CD4-positive, alpha-beta memory T cell (primary cell): ENCODE measurements at regions not wholly inside any gene's neighbourhood (a gene's known extent, or its start where the extent isn't known, plus 50 kb on each side); places are given as distances from the start of the nearest gene placed in this dataset.

Experiments
- CTCF ChIA-PET: fragments of 350-600 bp; sonication (Branson Sonifier 250); formaldehyde crosslinking; loops from one replicate; lab custom pipeline; 2021; ENCODE audit warnings: inconsistent platforms; ENCODE audit not compliant: partially characterized antibody; lab: Charles Lee
- POLR2A ChIA-PET: fragments of 350-600 bp; sonication (Branson Sonifier 250); formaldehyde crosslinking; loops from one replicate; lab custom pipeline; 2021; ENCODE audit not compliant: partially characterized antibody; lab: Charles Lee
- DNase-seq, 5 donors: peaks; one replicate each; pipeline versions ENCODE4 v3.0.0 to v3.0.0-alpha.2; 2020 to 2022; ENCODE audit warnings: mixed read lengths in 1 of 5
- H3K27ac ChIP-seq: one replicate; pipeline ENCODE4 v1.7.0; 2013; ENCODE audit warnings: low read depth, low read length
- H3K27me3 ChIP-seq: 2 replicates; pipeline ENCODE4 v1.7.0; 2013; ENCODE audit warnings: mild to moderate bottlenecking, low read length, moderate library complexity; ENCODE audit not compliant: insufficient read depth
- H3K36me3 ChIP-seq: 2 replicates; pipeline ENCODE4 v1.7.0; 2013; ENCODE audit warnings: mild to moderate bottlenecking, low read length, moderate library complexity; ENCODE audit not compliant: insufficient read depth
- H3K4me1 ChIP-seq: 2 replicates; pipeline ENCODE4 v1.7.0; 2013; ENCODE audit warnings: mild to moderate bottlenecking, low read length, moderate library complexity; ENCODE audit not compliant: insufficient read depth
- H3K4me3 ChIP-seq, 2 donors: one replicate each; pipeline ENCODE4 v1.7.0; 2013; ENCODE audit warnings: low read length in 2 of 2, mild to moderate bottlenecking in 1 of 2
- H3K9me3 ChIP-seq, 2 donors: one replicate each; pipeline ENCODE4 v1.7.0; 2013; ENCODE audit warnings: low read length in 2 of 2, control low read depth in 1 of 2; ENCODE audit not compliant: control insufficient read depth in 1 of 2
- H3K27ac Mint-ChIP-seq, 7 donors: one replicate each; pipeline ENCODE4 v1.8.0; 2020 to 2021; ENCODE audit warnings: mixed read lengths in 7 of 7, mild to moderate bottlenecking in 6 of 7, inconsistent platforms in 3 of 7, moderate library complexity in 3 of 7
- H3K27me3 Mint-ChIP-seq, 2 donors: one replicate each; pipeline ENCODE4 v1.8.0; 2020 to 2021; ENCODE audit warnings: mixed read lengths in 2 of 2
- H3K36me3 Mint-ChIP-seq, 2 donors: one replicate each; pipeline ENCODE4 v1.8.0; 2020 to 2021; ENCODE audit warnings: mixed read lengths in 2 of 2, inconsistent platforms in 1 of 2, mild to moderate bottlenecking in 1 of 2
- H3K4me1 Mint-ChIP-seq, 4 donors: one replicate each; pipeline ENCODE4 v1.8.0; 2020 to 2021; ENCODE audit warnings: mixed read lengths in 4 of 4, mild to moderate bottlenecking in 1 of 4
- H3K4me3 Mint-ChIP-seq, 8 donors: one replicate each; pipeline ENCODE4 v1.8.0; 2020 to 2021; ENCODE audit warnings: mixed read lengths in 8 of 8, mild to moderate bottlenecking in 7 of 8, moderate library complexity in 6 of 8, inconsistent platforms in 3 of 8
- H3K9me3 Mint-ChIP-seq, 8 donors: one replicate each; pipeline ENCODE4 v1.8.0; 2020 to 2021; ENCODE audit warnings: mixed read lengths in 8 of 8, mild to moderate bottlenecking in 5 of 8, inconsistent platforms in 3 of 8, moderate library complexity in 1 of 8
- intact Hi-C: fragments of 100-400 bp; cut with micrococcal nuclease; formaldehyde crosslinking; loops from one replicate; pipeline ENCODE4 v1.15.1; 2023

- Histone ChIP-seq H3K4me3 (no peak overlapping the region), H3K27me3 (no peaks in the 10 kb centered on the region), H3K27ac (no peak overlapping the region), H3K4me1 (no peaks in the 10 kb centered on the region), H3K9me3 (no peaks in the 10 kb centered on the region), H3K36me3 (no peaks in the 10 kb centered on the region)
- H3K9me3 Mint-ChIP-seq = peaks cover 0 to 4% (median 0%) of the 10 kb centered on the region in 8 donors
- H3K27me3 Mint-ChIP-seq = no peaks in the 10 kb centered on the region
- ChIA-PET POLR2A (no interaction called here), CTCF (no interaction called here)
- H3K4me1 Mint-ChIP-seq = no peaks in the 10 kb centered on the region
- no peaks in the 10 kb centered on the region for H3K36me3 Mint-ChIP-seq
- no peak overlapping the region for H3K4me3 Mint-ChIP-seq
- DNase-seq = no peak
- no peak overlapping the region for H3K27ac Mint-ChIP-seq
- intact Hi-C loops = no loop called here
Observed at GRCh38 chr2:21294446-21294845, 170.7 kb downstream of the TDRD15 start.

DNA sequence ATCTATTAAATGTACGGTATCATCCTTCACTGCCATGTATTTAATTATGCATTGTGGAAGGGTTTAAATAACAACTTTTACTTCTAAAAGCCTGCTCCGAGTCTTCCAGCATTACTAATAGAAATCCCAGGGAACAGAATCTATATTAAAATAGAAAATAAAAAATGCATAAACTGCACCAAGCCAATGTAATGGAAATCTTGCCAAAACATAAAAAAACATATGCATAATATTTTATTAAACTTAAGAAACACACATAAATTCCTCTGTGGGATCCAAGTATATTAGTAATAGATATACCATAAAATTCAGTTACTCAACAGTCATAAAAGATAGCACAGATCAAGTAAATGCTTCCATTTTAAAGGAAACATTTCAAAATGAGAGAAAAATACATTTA lies 175.6 kb downstream of the TDRD15 start:
- Histone ChIP-seq H3K27ac (no peak overlapping the region), H3K9me3 (no peaks in the 10 kb centered on the region), H3K4me3 (no peak overlapping the region), H3K36me3 (no peaks in the 10 kb centered on the region), H3K4me1 (no peaks in the 10 kb centered on the region), H3K27me3 (no peaks in the 10 kb centered on the region)
- no peak for DNase-seq
- H3K27ac Mint-ChIP-seq = no peak overlapping the region
- intact Hi-C loops = no loop called here
- H3K4me1 Mint-ChIP-seq = no peaks in the 10 kb centered on the region
- H3K9me3 Mint-ChIP-seq = peaks cover 0 to 4% (median 0%) of the 10 kb centered on the region in 8 donors
- no peaks in the 10 kb centered on the region for H3K36me3 Mint-ChIP-seq
- no peak overlapping the region for H3K4me3 Mint-ChIP-seq
- CTCF ChIA-PET = no interaction called here
- POLR2A ChIA-PET = no interaction called here
- no peaks in the 10 kb centered on the region for H3K27me3 Mint-ChIP-seq

DNA sequence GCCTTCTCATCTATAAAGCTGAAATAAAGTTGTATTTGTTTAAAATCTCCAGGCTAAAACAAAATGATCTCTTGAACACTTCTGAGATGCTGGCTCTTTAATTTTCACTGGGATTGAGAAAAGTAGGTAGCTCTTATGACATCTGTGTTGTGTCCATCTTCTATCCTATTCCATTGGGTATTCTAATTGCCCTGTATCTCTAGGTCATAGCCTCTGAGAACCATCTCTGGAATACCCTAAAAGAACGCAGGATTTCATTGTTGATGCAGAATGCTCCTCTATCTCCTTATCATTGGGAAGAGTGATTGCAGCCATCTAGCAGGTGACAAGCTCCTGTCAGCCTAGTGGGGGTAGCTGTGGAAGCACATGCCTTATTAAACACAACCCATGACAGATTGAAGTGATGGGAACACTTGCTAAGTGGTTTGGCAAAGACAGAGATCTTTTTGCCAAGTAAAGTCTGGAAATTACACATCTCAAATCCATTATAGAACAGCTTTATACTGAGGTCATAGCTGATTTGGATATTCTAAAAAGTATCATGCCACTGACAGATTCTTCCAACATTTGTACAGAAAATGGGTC lies 178.2 kb downstream of the TDRD15 start:
- no peaks in the 10 kb centered on the region for H3K4me1 Mint-ChIP-seq
- Histone ChIP-seq H3K9me3 (no peaks in the 10 kb centered on the region), H3K36me3 (no peaks in the 10 kb centered on the region), H3K27ac (no peak overlapping the region), H3K4me3 (no peak overlapping the region), H3K27me3 (no peaks in the 10 kb centered on the region), H3K4me1 (no peaks in the 10 kb centered on the region)
- no peak overlapping the region for H3K4me3 Mint-ChIP-seq
- H3K27me3 Mint-ChIP-seq = no peaks in the 10 kb centered on the region
- no peak overlapping the region for H3K27ac Mint-ChIP-seq
- no peak for DNase-seq
- POLR2A ChIA-PET = no interaction called here
- intact Hi-C loops = no loop called here
- CTCF ChIA-PET = no interaction called here
- H3K36me3 Mint-ChIP-seq = no peaks in the 10 kb centered on the region
- H3K9me3 Mint-ChIP-seq = peaks cover 0 to 4% (median 0%) of the 10 kb centered on the region in 8 donors

GRCh38 chr2:21303876-21304275 lies 180.1 kb downstream of the TDRD15 start:
- Histone ChIP-seq H3K4me3 (no peak overlapping the region), H3K9me3 (no peaks in the 10 kb centered on the region), H3K4me1 (no peaks in the 10 kb centered on the region), H3K27me3 (no peaks in the 10 kb centered on the region), H3K36me3 (no peaks in the 10 kb centered on the region), H3K27ac (no peak overlapping the region)
- ChIA-PET POLR2A (no interaction called here), CTCF (no interaction called here)
- H3K9me3 Mint-ChIP-seq = no peaks in the 10 kb centered on the region
- H3K27me3 Mint-ChIP-seq = no peaks in the 10 kb centered on the region
- DNase-seq = no peak
- H3K4me3 Mint-ChIP-seq = no peak overlapping the region
- no peaks in the 10 kb centered on the region for H3K4me1 Mint-ChIP-seq
- intact Hi-C loops = no loop called here
- no peak overlapping the region for H3K27ac Mint-ChIP-seq
- no peaks in the 10 kb centered on the region for H3K36me3 Mint-ChIP-seq

DNA sequence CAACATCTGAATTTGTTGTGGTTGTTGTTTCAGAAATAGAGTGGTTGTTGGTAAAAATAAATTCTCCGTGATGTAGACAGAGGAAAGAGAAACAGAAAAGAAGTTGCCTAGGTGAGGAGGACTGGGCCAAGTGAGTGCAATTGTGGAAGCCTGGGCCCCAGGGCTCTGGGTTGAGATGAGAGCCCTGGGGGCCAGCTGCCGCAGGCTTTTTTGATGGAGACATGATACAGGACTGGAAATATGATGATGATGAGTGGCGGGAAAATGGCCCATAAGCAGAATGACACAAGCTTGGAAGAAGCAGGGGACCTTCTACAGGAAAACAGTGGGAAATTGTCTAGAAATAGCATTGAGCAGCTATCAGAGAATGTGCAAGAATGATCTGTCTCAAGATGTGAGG lies 181.8 kb downstream of the TDRD15 start:
- no peaks in the 10 kb centered on the region for H3K9me3 ChIP-seq
- ChIA-PET CTCF (no interaction called here), POLR2A (no interaction called here)
- H3K27ac ChIP-seq = no peak overlapping the region
- no peaks in the 10 kb centered on the region for H3K27me3 ChIP-seq
- Mint-ChIP-seq H3K27me3 (no peaks in the 10 kb centered on the region), H3K4me1 (no peaks in the 10 kb centered on the region), H3K4me3 (no peak overlapping the region), H3K36me3 (no peaks in the 10 kb centered on the region), H3K9me3 (no peaks in the 10 kb centered on the region), H3K27ac (no peak overlapping the region)
- H3K36me3 ChIP-seq = no peaks in the 10 kb centered on the region
- intact Hi-C loops = no loop called here
- no peak for DNase-seq
- H3K4me3 ChIP-seq = no peak overlapping the region
- H3K4me1 ChIP-seq = no peaks in the 10 kb centered on the region

DNA sequence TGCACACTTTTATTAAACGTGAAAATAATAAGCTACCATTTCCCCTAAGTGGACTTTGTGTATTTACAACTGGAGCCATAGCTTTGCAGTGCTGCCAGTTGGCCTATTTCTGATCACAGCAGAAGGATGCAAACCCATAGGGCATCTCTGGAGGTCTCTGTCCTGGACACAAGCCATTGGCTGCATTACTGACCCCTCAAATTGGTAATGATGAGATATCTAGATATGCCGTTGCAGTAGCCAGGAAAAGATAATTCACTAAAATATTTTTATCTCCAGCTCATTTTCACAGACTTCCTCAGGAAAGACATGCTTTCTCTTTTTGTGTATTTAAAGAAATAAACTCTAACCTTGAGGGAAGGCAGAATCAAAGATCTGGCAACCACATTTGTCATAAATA lies 182.5 kb downstream of the TDRD15 start:
- POLR2A ChIA-PET = no interaction called here
- no peaks in the 10 kb centered on the region for H3K27me3 Mint-ChIP-seq
- no peak overlapping the region for H3K4me3 ChIP-seq

DNA sequence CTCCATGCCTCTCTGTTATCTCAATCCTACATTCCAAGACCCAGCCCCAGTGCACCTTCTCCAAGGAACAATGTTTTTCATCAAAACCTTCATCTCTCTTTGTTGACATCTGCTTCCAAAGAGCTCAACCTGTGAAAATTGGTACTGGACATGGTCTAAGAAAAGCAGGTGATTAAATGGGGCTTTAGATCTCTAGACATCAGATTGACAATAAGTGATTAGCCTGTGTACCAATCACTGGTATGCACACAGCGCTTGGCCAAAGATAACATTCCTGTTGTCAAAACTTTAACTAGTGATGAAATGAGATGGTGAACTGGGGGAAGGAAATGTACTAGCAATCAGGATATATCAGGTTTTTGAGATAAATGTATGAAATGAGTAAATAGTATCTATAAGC lies 183.3 kb downstream of the TDRD15 start:
- no peak overlapping the region for H3K4me3 Mint-ChIP-seq
- POLR2A ChIA-PET = no interaction called here
- CTCF ChIA-PET = interaction anchor here (1.9 kb wide), 1 partner anchor 11 kb away, joined by 5 read pairs; no protein-coding TSS in a partner anchor
- Histone ChIP-seq H3K27ac (no peak overlapping the region), H3K9me3 (no peaks in the 10 kb centered on the region), H3K27me3 (no peaks in the 10 kb centered on the region), H3K4me1 (no peaks in the 10 kb centered on the region), H3K36me3 (no peaks in the 10 kb centered on the region), H3K4me3 (no peak overlapping the region)
- H3K36me3 Mint-ChIP-seq = no peaks in the 10 kb centered on the region
- no peak for DNase-seq
- H3K27me3 Mint-ChIP-seq = no peaks in the 10 kb centered on the region
- H3K9me3 Mint-ChIP-seq = no peaks in the 10 kb centered on the region
- no peaks in the 10 kb centered on the region for H3K4me1 Mint-ChIP-seq
- H3K27ac Mint-ChIP-seq = no peak overlapping the region
- intact Hi-C loops = no loop called here

More for the DNA sequence above, 182.5 kb downstream of the TDRD15 start:
- no peaks in the 10 kb centered on the region for H3K36me3 ChIP-seq
- intact Hi-C loops = no loop called here
- Mint-ChIP-seq H3K36me3 (no peaks in the 10 kb centered on the region), H3K4me1 (no peaks in the 10 kb centered on the region), H3K9me3 (no peaks in the 10 kb centered on the region), H3K4me3 (no peak overlapping the region), H3K27ac (no peak overlapping the region)
- no peaks in the 10 kb centered on the region for H3K4me1 ChIP-seq
- H3K27ac ChIP-seq = no peak overlapping the region
- CTCF ChIA-PET = interaction anchor here (1.9 kb wide), 1 partner anchor 10 kb away, joined by 5 read pairs; no protein-coding TSS in a partner anchor
- no peak for DNase-seq
- no peaks in the 10 kb centered on the region for H3K9me3 ChIP-seq
- H3K27me3 ChIP-seq = no peaks in the 10 kb centered on the region

- Mint-ChIP-seq H3K27ac (no peak overlapping the region), H3K27me3 (no peaks in the 10 kb centered on the region)
- no peaks in the 10 kb centered on the region for H3K27me3 ChIP-seq
Observed at GRCh38 chr2:21310493-21310892, 186.7 kb downstream of the TDRD15 start.

More at GRCh38 chr2:21310493-21310892, 186.7 kb downstream of the TDRD15 start:
- Mint-ChIP-seq H3K36me3 (no peaks in the 10 kb centered on the region), H3K4me1 (no peaks in the 10 kb centered on the region), H3K9me3 (no peaks in the 10 kb centered on the region), H3K4me3 (no peak overlapping the region)
- H3K4me3 ChIP-seq = no peak overlapping the region
- no peak for DNase-seq
- no peak overlapping the region for H3K27ac ChIP-seq
- no peaks in the 10 kb centered on the region for H3K9me3 ChIP-seq
- ChIA-PET POLR2A (no interaction called here), CTCF (no interaction called here)
- H3K4me1 ChIP-seq = no peaks in the 10 kb centered on the region
- intact Hi-C loops = no loop called here
- no peaks in the 10 kb centered on the region for H3K36me3 ChIP-seq
